IMR-90 (cell line): ENCODE measurements at regions not wholly inside any gene's neighbourhood (a gene's known extent, or its start where the extent isn't known, plus 50 kb on each side); places are given as distances from the start of the nearest gene placed in this dataset.

Source experiments
- ATAC-seq: fragments of 200-7000 bp; cut with Tn5 transposase; 2 replicates; pipeline ENCODE4 v1.9.1; 2020; ENCODE audit warnings: low read depth, mild to moderate bottlenecking, moderate library complexity
- BruUV-seq: library from RNA; stranded (reverse); fragments of 400-500 nt; replicated peaks from 2 replicates; lab custom pipeline; 2021; lab: Mats Ljungman, UMichigan
- CTCF ChIA-PET: fragments of 300-600 bp; formaldehyde crosslinking; extraction: SDS; loops from one replicate; lab custom pipeline; 2021; ENCODE audit warnings: antibody characterized with exemption; lab: Yijun Ruan, JAX
- POLR2A ChIA-PET: fragments of 300-600 bp; sonication (Branson Sonifier 250); formaldehyde crosslinking; loops from one replicate; lab custom pipeline; 2022; ENCODE audit warnings: antibody characterized with exemption; ENCODE audit not compliant: unreplicated experiment; lab: Charles Lee
- DNase-seq: peaks from one replicate; pipeline ENCODE4 v3.0.0; 2013
- H2AFZ ChIP-seq: replicated peaks from 2 replicates; pipeline ENCODE3; 2013; ENCODE audit warnings: low read length, mild to moderate bottlenecking; ENCODE audit not compliant: poor library complexity
- H2AK5ac ChIP-seq: 2 replicates; pipeline ENCODE4 v1.6.1; 2013; ENCODE audit warnings: low read depth, low read length, inconsistent platforms
- H2AK9ac ChIP-seq: replicated peaks from 2 replicates; pipeline ENCODE3; 2013; ENCODE audit warnings: mild to moderate bottlenecking, low read depth, low read length, moderate library complexity; ENCODE audit not compliant: poor library complexity
- H2BK120ac ChIP-seq: 2 replicates; pipeline ENCODE4 v1.6.1; 2013; ENCODE audit warnings: low read depth, low read length, inconsistent platforms
- H2BK15ac ChIP-seq: 3 replicates; pipeline ENCODE4 v1.6.1; 2013; ENCODE audit warnings: low read depth, low read length, inconsistent platforms
- H2BK20ac ChIP-seq: 2 replicates; pipeline ENCODE4 v1.6.1; 2013; ENCODE audit warnings: low read depth, mild to moderate bottlenecking, inconsistent platforms, low read length, moderate library complexity
- H2BK5ac ChIP-seq: 2 replicates; pipeline ENCODE4 v1.6.1; 2013; ENCODE audit warnings: mild to moderate bottlenecking, low read depth, low read length, inconsistent platforms; ENCODE audit not compliant: poor library complexity, severe bottlenecking
- H3K14ac ChIP-seq: replicated peaks from 2 replicates; pipeline ENCODE4 v1.6.1; 2013; ENCODE audit warnings: low read depth, low read length, inconsistent platforms
- H3K18ac ChIP-seq: 2 replicates; pipeline ENCODE4 v1.6.1; 2013; ENCODE audit warnings: low read depth, low read length, control low read depth
- H3K23ac ChIP-seq: 2 replicates; pipeline ENCODE4 v1.6.1; 2013; ENCODE audit warnings: low read depth, low read length, inconsistent platforms
- H3K27ac ChIP-seq: 2 replicates; pipeline ENCODE4 v1.5.1; 2013; ENCODE audit warnings: mild to moderate bottlenecking, control low read depth, low read length; ENCODE audit not compliant: insufficient read depth
- H3K27me3 ChIP-seq: 2 replicates; pipeline ENCODE4 v1.6.1; 2013; ENCODE audit warnings: low read length; ENCODE audit not compliant: control insufficient read depth, insufficient read depth
- H3K36me3 ChIP-seq: 2 replicates; pipeline ENCODE4 v1.6.1; 2013; ENCODE audit warnings: low read length, mixed read lengths; ENCODE audit not compliant: control insufficient read depth, insufficient read depth
- H3K4ac ChIP-seq: 2 replicates; pipeline ENCODE4 v1.6.1; 2013; ENCODE audit warnings: low read depth, low read length, inconsistent platforms
- H3K4me1 ChIP-seq: 2 replicates; pipeline ENCODE4 v1.6.1; 2013; ENCODE audit warnings: low read length, mixed read lengths; ENCODE audit not compliant: control insufficient read depth, insufficient read depth
- H3K4me2 ChIP-seq: 2 replicates; pipeline ENCODE4 v1.6.1; 2013; ENCODE audit warnings: low read depth, mild to moderate bottlenecking, control low read depth, low read length, moderate library complexity
- H3K4me3 ChIP-seq: 2 replicates; pipeline ENCODE4 v1.5.1; 2013; ENCODE audit warnings: low read depth, mild to moderate bottlenecking, control low read depth, low read length, moderate library complexity; ENCODE audit not compliant: insufficient read depth
- H3K56ac ChIP-seq: 2 replicates; pipeline ENCODE4 v1.6.1; 2013; ENCODE audit warnings: low read length, inconsistent platforms; ENCODE audit not compliant: insufficient read depth; ENCODE audit errors: extremely low read depth
- H3K79me1 ChIP-seq, 2 experiments: 2 replicates each; pipeline ENCODE4 v1.6.1; 2013; ENCODE audit warnings: low read length in 2 of 2, inconsistent platforms in 1 of 2, low read depth in 1 of 2
- H3K9ac ChIP-seq: 2 replicates; pipeline ENCODE4 v1.6.1; 2013; ENCODE audit warnings: low read depth, low read length, control low read depth
- H3K9me1 ChIP-seq: 2 replicates; pipeline ENCODE4 v1.6.1; 2013; ENCODE audit warnings: low read length, inconsistent platforms; ENCODE audit not compliant: insufficient read depth
- H3K9me3 ChIP-seq: 2 replicates; pipeline ENCODE4 v1.6.1; 2013; ENCODE audit warnings: low read length; ENCODE audit not compliant: control insufficient read depth, insufficient read depth
- H4K20me1 ChIP-seq: 2 replicates; pipeline ENCODE4 v1.6.1; 2013; ENCODE audit warnings: low read length, inconsistent platforms; ENCODE audit not compliant: insufficient read depth
- H4K5ac ChIP-seq: 2 replicates; pipeline ENCODE4 v1.6.1; 2013; ENCODE audit warnings: mild to moderate bottlenecking, low read depth, low read length, control low read depth
- H4K8ac ChIP-seq, 2 experiments: 2 replicates each; pipeline ENCODE4 v1.6.1; 2013; ENCODE audit warnings: low read depth in 2 of 2, low read length in 2 of 2, control low read depth in 1 of 2, inconsistent platforms in 1 of 2
- H4K91ac ChIP-seq: 2 replicates; pipeline ENCODE4 v1.6.1; 2013; ENCODE audit warnings: low read depth, low read length, inconsistent platforms; ENCODE audit not compliant: insufficient read depth
- BHLHE40 ChIP-seq: fragments of 150-350 bp; IDR thresholded peaks from 2 replicates; pipeline ENCODE4 v1.6.1; 2016; ENCODE audit warnings: mild to moderate bottlenecking, low read depth, low read length
- ELK1 ChIP-seq: fragments of 150-350 bp; IDR thresholded peaks from 2 replicates; pipeline ENCODE4 v1.6.1; 2016; ENCODE audit warnings: low read depth, mild to moderate bottlenecking, low read length, moderate library complexity, borderline replicate concordance
- FOS ChIP-seq: fragments of 150-350 bp; IDR thresholded peaks from 2 replicates; pipeline ENCODE4 v1.6.1; 2016; ENCODE audit warnings: low read depth, low read length
- MAFK ChIP-seq: IDR thresholded peaks from 2 replicates; pipeline ENCODE4 v1.6.1; 2012; ENCODE audit warnings: low read depth, low read length, improper control_type of control experiment
- MAZ ChIP-seq: IDR thresholded peaks from 2 replicates; pipeline ENCODE4 v1.6.1; 2012; ENCODE audit warnings: low read depth, mild to moderate bottlenecking, low read length, improper control_type of control experiment, moderate library complexity, borderline replicate concordance
- MXI1 ChIP-seq: IDR thresholded peaks from 2 replicates; pipeline ENCODE4 v1.6.1; 2012; ENCODE audit warnings: low read depth, mild to moderate bottlenecking, low read length, moderate library complexity, borderline replicate concordance
- POLR2A ChIP-seq: IDR thresholded peaks from 2 replicates; pipeline ENCODE4 v1.6.1; 2012; ENCODE audit warnings: mild to moderate bottlenecking, low read depth, low read length
- RAD21 ChIP-seq: IDR thresholded peaks from 2 replicates; pipeline ENCODE4 v1.6.1; 2012; ENCODE audit warnings: low read length, improper control_type of control experiment
- SMC3 ChIP-seq: fragments of 150-350 bp; IDR thresholded peaks from 2 replicates; pipeline ENCODE4 v1.6.1; 2016; ENCODE audit warnings: low read depth, mild to moderate bottlenecking, antibody characterized with exemption, low read length, moderate library complexity
- WGBS, 2 experiments: methylation state at CpG; one replicate each; pipeline versions ENCODE4 v1.1.5 to v1.1.7; 2013; ENCODE audit warnings: missing lambda C conversion rate in 2 of 2; ENCODE audit not compliant: insufficient read length in 1 of 2; ENCODE audit errors: extremely low coverage in 2 of 2; 5-methylcytosine and 5-hydroxymethylcytosine counted together
- dilution Hi-C: fragments of 300-500 bp; cut with HindIII; formaldehyde crosslinking; loops from one replicate; pipeline ENCODE4 v1.14.3; 2018; ENCODE audit warnings: low sequenced_read_pairs; ENCODE audit not compliant: unreplicated experiment
- in situ Hi-C: fragments of 300-500 bp; cut with MboI; formaldehyde crosslinking; loops from 3 replicates; pipeline ENCODE4 v1.14.3; 2019; ENCODE audit warnings: low sequenced_read_pairs, inconsistent platforms, mixed read lengths
- intact Hi-C: fragments of 100-400 bp; cut with micrococcal nuclease; formaldehyde crosslinking; loops from 2 replicates; pipeline ENCODE4 v1.10.0; 2022

- Histone ChIP-seq H3K9me3 (no peaks in the 10 kb centered on the region), H2BK5ac (no peak overlapping the region), H3K4ac (no peak overlapping the region), H2AFZ (no peak overlapping the region), H3K27ac (no peak overlapping the region), H2BK15ac (no peak overlapping the region), H2BK120ac (no peak overlapping the region), H4K5ac (no peak overlapping the region), H3K27me3 (no peaks in the 10 kb centered on the region), H2BK20ac (no peak overlapping the region), H3K23ac (no peak overlapping the region), H4K91ac (no peak overlapping the region), H2AK5ac (no peak overlapping the region), H3K4me1 (no peaks in the 10 kb centered on the region), H4K20me1 (no peaks in the 10 kb centered on the region), H3K4me2 (no peak overlapping the region), H3K56ac (no peak overlapping the region), H3K4me3 (no peak overlapping the region), H3K9ac (no peak overlapping the region), H3K14ac (no peak overlapping the region), H3K18ac (no peak overlapping the region), H3K79me1 (no peaks in the 10 kb centered on the region), H4K8ac (no peak overlapping the region), H3K9me1 (no peaks in the 10 kb centered on the region), H3K36me3 (no peaks in the 10 kb centered on the region), H2AK9ac (no peak overlapping the region)
- DNase-seq (no peak), ATAC-seq (no peak)
- intact Hi-C loops = no loop called here
- no peak for TF ChIP-seq SMC3
- no peak for TF ChIP-seq MAZ
- TF ChIP-seq BHLHE40 = no peak
- TF ChIP-seq MAFK = no peak
- no peak for TF ChIP-seq RAD21
- no peak for TF ChIP-seq FOS
- no peak for TF ChIP-seq MXI1
- no peak for TF ChIP-seq POLR2A
- no peak for TF ChIP-seq ELK1
- POLR2A ChIA-PET = no interaction called here
- CTCF ChIA-PET = interaction anchor here (0.6 kb wide), 1 partner anchor 63 kb away, joined by 4 read pairs; no protein-coding TSS in a partner anchor
- dilution Hi-C loops = no loop called here
- in situ Hi-C loops = no loop called here
- no TSS peak for BruUV-seq
- no CpG with 5 or more reads among the region's 5 CpGs for WGBS, 2 experiments
These were observed 189.9 kb downstream of the AASDH start for GRCh38 chr4:56197387-56197786.
